ENCODE measurements at regions not wholly inside any gene's neighbourhood (a gene's known extent, or its start where the extent isn't known, plus 50 kb on each side); places are given as distances from the start of the nearest gene placed in this dataset.
A peak's percentile ranks its signal among the peaks of the same experiment; 100 is the strongest.

GRCh38 chr7:106606120-106606519 is 54.8 kb downstream of the CCDC71L start:
- intact Hi-C loops (cut with micrococcal nuclease): no loop called here

GRCh38 chr7:106604971-106605370 is 56.0 kb downstream of the CCDC71L start:
- intact Hi-C loops (cut with micrococcal nuclease): no loop called here
- ATAC-seq (no peak), DNase-seq (no peak)

More at GRCh38 chr7:106606120-106606519, 54.8 kb downstream of the CCDC71L start:
- ATAC-seq (no peak), DNase-seq (no peak)

DNA sequence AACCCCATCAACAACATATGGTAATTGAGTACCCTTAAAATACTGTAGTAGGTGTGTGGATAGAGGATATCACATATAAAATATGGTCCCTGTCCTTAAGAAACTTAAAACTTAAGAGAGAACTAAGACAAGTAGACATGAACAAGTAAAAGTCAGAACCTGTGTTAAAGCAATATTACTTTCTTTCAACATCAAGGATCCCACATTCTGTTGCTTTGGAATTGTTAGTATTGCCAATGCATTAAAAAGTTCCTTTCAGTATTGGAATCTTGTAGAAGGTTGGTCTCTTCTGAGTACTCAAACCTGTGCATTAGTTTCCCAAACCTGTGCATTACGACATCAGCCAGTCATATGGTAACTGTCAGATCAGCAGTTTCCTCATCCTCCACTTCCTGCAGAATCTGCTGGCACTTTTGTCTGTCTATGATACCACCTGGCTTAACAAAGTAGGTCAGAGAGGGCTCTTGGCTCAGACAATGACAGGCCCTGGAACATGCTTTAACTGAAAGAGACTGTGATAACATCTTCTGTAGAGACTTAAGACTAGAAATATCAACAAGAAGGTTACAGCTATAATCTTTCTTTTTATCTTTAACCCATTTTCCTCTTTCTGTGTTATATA is 56.5 kb downstream of the CCDC71L start:
- DNase-seq: no peak
- intact Hi-C loops (cut with micrococcal nuclease): no loop called here
- ATAC-seq: no peak

- intact Hi-C loops (cut with micrococcal nuclease): no loop called here
- DNase-seq (no peak), ATAC-seq (no peak)
Observed at GRCh38 chr7:106603346-106603745, 57.6 kb downstream of the CCDC71L start.

GRCh38 chr7:106602062-106602461 is 58.9 kb downstream of the CCDC71L start:
- ATAC-seq: no peak
- no peak for DNase-seq
- intact Hi-C loops (cut with micrococcal nuclease): no loop called here

GRCh38 chr7:106600569-106601373 is 60.2 kb downstream of the CCDC71L start:
- ATAC-seq (no peak), DNase-seq (no peak)
- intact Hi-C loops (cut with micrococcal nuclease): no loop called here

GRCh38 chr7:106599343-106599698 is 61.6 kb downstream of the CCDC71L start:
- ATAC-seq (no peak), DNase-seq (no peak)
- intact Hi-C loops (cut with micrococcal nuclease): no loop called here

GRCh38 chr7:106598663-106599342 is 62.2 kb downstream of the CCDC71L start:
- intact Hi-C loops (cut with micrococcal nuclease): no loop called here
- DNase-seq (peak; percentile 49), ATAC-seq (peak; percentile 99)

GRCh38 chr7:106597751-106598546 is 63.0 kb downstream of the CCDC71L start:
- intact Hi-C loops (cut with micrococcal nuclease): no loop called here
- ATAC-seq (no peak), DNase-seq (no peak)

GRCh38 chr7:106597014-106597413 is 63.9 kb downstream of the CCDC71L start:
- DNase-seq: no peak
- ATAC-seq: no peak
- intact Hi-C loops (cut with micrococcal nuclease): no loop called here

DNA sequence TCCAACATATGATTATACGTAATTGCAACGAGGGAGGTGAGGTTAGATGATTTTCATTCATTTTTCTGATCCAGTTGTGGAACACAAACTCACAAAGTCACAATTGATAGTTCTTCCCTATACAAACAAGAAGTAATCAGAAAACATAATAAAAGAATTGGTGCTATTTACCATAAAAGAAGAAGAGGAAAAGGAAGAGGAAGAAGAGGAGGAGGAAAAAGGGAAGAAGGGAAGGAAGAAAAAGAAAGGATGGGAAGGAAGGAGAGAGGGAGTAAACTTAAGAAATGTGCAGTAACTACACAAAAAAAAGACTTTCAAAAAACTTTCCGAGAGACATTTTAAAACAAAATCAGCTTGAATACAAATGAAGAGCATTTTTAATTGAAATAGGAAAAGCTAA is 65.0 kb downstream of the CCDC71L start:
- no peak for DNase-seq
- intact Hi-C loops (cut with micrococcal nuclease): no loop called here
- no peak for ATAC-seq

- intact Hi-C loops (cut with micrococcal nuclease): no loop called here
- DNase-seq (no peak), ATAC-seq (no peak)
Observed at GRCh38 chr7:106593028-106593417, 67.9 kb downstream of the CCDC71L start.

DNA sequence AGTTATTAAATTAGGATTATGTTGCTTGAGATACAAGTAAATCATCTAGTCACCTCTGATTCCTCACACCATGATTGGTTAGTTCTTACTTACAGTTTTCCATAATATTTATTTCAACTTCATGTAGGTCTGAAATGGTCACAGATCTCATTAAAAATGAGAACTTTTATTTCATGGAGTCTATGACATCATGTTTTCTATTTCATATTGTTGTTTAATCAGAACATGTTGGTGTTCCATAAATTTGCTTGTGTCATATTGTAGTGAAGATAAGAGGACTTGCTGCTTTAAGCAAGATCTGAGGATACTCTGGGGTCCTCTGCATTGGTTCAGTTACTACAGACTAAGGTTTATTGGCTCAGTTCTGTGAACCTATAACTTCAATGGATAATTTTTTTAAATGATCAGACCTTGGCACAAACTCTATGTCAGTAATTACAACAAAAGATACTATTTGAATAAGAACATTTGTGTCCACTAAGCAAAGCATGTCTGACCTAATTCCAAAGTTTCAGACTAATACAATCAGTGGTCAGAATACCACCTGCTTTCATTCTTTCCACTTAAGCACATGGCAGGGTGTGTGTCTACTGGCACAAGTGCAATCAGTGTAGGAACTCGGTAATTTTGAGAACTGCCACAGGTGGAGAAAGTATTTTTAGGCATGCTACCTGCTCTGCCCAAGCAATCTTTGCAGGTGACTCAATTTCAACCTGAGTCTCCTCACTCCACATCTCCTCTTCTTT is 68.5 kb downstream of the CCDC71L start:
- ATAC-seq: no peak

GRCh38 chr7:106591146-106591545 is 69.8 kb downstream of the CCDC71L start:
- no peak for ATAC-seq
- intact Hi-C loops (cut with micrococcal nuclease): no loop called here

More for the DNA sequence above, 68.5 kb downstream of the CCDC71L start:
- intact Hi-C loops (cut with micrococcal nuclease): no loop called here
- DNase-seq: no peak

GRCh38 chr7:106590209-106590816 is 70.6 kb downstream of the CCDC71L start:
- DNase-seq (no peak), ATAC-seq (no peak)
- intact Hi-C loops (cut with micrococcal nuclease): no loop called here

More at GRCh38 chr7:106591146-106591545, 69.8 kb downstream of the CCDC71L start:
- no peak for DNase-seq

- DNase-seq (no peak), ATAC-seq (no peak)
- intact Hi-C loops (cut with micrococcal nuclease): no loop called here
Observed at GRCh38 chr7:106589198-106589879, 71.6 kb downstream of the CCDC71L start.

DNA sequence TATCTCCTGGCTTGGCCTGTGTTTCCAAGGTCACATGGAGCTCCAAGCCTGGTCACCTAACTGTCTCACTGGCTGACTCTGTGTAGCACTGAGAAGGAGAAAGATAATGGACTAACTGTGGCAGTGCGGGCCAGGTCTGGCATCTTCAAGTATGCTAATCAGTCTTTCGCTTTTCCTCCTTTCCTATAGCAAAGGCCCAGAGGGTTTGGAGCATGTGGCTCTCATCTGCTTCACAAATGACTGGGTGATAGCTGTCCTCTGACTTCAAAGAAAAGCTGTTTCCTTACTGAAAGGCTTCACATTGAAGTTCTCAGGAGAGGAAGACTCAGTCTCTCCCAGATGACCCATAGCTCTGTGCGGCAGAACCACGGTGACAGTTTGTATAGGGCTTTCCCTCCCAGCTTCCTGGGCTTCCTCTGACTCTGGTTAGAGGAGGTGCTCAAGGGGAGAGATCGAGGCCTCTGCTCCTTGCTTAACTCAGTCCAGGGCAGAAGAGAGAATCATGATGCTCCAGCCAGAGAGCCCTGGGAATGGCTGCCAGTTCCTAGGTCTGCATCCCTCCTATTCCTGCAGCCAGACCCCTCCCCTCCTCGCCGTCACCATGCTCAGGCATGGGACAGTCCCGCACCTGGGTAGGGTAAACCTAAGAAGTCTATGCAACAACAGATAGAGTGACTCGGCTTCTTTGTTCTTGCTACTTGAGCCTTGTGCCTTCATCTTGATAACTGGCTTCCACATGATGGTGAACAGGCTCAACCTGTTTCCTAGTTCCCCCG is 72.3 kb downstream of the CCDC71L start:
- DNase-seq (no peak), ATAC-seq (no peak)
- intact Hi-C loops (cut with micrococcal nuclease): no loop called here
